HG03342 (cell line): ENCODE measurements at regions not wholly inside any gene's neighbourhood (a gene's known extent, or its start where the extent isn't known, plus 50 kb on each side); places are given as distances from the start of the nearest gene placed in this dataset.

Source experiments
- ATAC-seq: cut with Tn5 transposase; IDR thresholded peaks from one replicate; pipeline ENCODE4 v1.9.1; 2021; ENCODE audit warnings: mild to moderate bottlenecking, moderate library complexity; ENCODE audit not compliant: unreplicated experiment

DNA sequence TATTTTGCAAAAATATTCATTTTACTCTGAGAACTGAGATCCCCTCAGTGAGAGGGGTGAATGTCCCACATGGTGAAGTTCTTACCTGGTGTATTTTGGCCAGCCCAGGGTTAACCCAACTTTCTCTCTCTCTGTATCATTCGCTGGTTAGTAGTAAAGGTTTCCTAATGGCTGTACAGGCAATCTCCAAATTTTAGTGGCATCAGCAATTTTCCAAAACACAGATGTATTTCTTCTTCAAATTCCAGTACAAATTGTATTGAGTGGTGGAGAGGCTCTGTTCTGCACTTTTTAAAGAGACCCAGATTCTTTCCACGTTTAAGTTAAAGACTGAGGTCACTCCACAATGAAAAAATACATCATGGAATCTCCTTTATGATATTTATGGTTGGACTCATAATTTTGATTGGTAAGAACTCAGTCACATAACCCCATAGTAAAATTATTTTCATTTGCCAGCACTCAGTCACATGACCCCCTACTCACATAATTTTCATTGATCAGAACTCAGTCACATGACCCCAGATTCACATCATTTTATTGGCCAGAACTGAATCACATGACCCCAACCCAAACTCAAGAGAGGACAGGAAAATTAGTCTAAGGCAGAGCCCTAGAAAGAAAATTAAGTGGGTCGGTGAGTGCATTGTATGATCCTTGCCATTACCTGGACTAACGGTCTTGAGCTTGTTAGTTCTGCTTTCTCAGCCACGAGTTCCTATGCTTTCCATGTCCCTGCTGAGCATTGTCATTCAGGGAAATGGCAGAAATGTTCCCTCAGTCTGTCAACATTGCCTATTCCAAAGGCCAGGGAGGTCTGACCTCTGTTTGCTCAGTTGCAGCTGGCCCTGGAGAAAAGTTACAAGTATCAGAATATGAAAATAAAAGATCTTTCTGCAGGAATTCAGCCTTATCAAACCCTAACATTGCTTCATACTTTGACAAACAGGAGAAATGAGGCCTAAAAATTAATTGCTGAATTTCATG is 1536.2 kb downstream of the AACS start:
- ATAC-seq, result no peak

DNA sequence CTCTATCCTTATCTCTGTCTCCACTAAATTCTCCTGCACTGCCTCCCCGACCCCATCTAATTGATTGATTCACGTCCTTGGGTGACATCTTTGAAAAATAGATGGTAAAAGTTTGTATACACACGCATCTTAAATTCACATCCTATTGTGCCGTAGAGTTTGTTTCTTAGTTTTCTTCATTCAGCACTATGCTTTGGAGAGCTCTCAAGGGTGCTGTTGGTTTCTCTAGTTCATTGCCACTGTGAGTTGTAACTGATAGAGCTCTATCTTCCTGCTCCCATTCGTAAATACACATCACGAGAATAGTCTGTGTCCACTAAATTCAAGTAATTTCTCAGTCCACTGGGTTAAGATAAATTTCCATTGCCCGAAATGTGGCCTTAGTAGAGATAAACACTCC is 1537.4 kb downstream of the AACS start:
- no peak for ATAC-seq

DNA sequence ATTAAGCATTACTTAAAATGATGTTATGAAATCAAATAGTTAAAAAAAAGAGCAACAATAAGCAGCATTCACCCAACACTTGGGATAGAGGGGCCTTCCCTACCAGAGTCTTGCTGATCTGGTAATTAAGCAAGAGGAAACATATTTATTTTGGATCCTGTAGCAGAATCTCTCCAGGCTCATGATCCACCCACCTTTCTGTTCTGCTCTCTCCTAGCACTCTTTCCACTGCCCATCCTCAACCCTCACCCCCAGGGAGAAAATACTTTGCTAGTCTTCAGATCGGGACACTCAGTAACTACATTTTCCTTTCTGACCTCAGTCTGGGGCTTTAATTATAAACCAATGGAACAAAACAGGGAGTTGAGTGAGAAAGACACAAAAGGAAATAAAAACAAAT is 1541.9 kb downstream of the AACS start:
- ATAC-seq, result no peak

DNA sequence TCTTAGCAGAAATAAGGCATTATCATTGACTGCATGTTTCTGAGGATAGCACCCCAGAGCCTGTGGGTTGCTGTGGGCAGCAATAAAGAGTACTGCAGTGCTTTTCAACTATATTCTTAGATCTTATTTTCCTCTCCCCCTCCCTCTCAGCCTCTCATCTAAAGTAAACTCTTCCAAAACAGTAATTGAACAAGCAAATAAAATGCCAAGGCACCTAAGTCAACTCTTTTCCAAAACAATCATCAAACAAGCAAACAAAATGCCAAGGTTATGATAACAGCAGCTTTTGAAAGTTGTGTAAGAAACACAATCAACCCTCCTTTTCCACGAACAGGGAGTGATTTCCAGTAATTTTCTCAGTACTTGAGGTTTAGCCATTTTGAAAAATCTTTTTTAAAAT is 1542.6 kb downstream of the AACS start:
- no peak for ATAC-seq

DNA sequence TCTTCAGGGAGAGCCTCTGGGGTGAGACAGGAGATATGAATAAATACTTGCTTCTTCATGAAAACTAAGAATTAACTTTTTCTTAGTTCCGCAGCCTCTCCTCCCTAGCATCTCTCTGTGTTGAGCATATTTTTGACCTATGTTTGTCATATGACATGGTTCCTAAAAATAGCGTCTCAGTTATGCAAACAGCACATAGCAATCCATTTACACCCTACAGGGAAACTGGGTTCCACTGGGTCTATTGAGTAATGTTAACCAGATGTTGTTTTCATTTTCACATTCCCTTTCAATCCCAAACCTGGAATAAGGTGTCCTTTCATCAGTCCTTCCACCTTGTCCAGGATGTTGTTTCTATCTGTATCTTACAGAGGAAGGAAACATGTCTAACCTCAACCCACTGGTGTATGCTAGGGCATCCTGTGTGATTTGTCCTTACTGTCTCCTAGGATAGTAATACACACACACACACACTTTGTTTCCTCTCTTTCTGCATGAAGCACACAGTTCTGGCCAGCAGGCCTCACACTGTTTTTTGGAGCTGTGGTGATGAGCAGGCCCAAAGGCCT is 1543.5 kb downstream of the AACS start:
- ATAC-seq, result no peak

DNA sequence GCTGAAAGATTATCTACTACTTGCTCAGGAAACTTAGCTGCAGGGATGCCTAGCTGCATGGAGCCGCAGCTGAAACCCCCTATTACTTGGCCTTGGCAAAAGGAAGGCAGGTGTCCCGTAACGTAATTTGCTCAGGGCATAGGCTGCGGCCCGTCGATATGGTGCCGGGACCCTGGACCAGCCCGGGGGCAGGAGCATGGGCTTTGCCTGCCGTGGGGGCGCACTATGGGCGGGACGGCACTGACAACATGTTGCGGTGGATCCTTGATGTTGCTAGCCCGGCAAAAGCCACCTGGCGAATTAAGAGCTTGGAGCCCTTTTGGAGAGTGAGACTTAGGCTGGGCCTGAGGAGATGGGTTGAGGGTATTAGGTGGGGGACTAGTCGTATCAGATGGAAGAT is 1551.2 kb downstream of the AACS start:
- ATAC-seq, result no peak

DNA sequence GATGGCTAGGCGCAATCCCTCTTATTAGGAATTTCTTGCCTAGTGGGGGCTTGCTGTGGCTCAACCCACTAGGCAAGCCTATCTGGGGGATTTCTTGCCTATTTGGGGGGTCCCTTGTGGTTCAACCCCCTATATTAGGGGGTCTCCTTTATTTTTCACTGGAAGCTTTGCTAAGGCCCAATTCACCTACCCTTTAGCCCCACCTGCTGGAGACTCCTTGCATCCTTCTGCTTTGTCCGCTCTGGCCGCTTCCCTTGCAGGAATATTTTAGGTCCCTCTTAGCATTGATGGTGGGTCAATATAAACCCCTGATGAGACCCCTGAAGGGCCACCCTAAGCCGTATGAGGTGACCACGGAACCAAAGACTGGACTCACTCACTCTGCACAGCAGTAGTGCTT is 1552.1 kb downstream of the AACS start:
- ATAC-seq, result no peak

DNA sequence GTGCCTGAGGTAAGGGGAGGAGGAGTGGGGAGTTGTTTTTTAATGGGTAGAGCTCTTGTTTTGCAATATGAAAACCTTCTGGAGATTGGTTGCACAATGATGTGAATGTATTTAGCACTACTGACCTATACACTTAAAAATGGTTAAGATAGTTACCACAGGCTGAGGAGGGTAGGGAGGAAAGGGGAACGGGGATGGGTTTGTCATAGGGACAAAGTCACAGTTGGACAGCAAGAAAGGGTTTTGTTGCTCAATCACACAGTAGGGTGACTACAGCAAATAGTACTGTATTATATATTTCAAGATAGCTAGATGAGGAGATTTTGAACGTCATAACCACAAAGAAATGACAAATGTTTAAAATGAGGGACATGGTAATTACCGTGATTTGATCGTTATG is 1562.4 kb downstream of the AACS start:
- no peak for ATAC-seq

DNA sequence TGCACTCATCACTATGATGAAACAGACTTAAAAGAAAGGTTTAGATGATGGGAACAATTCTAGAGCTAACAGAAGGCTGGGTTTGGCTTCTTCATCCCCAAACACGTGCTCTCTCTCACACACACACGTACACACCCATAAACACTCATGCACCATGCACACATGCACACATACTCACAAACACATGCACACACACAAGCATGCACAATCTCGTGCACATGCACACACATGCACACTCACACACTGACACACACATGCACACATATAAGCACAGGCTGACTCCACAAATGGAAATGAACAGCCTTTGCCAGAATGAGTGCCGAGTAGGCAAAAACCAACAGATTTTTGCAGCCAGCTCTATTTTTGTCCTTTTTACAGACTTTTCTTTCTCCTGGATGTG is 1571.6 kb downstream of the AACS start:
- ATAC-seq, result no peak

DNA sequence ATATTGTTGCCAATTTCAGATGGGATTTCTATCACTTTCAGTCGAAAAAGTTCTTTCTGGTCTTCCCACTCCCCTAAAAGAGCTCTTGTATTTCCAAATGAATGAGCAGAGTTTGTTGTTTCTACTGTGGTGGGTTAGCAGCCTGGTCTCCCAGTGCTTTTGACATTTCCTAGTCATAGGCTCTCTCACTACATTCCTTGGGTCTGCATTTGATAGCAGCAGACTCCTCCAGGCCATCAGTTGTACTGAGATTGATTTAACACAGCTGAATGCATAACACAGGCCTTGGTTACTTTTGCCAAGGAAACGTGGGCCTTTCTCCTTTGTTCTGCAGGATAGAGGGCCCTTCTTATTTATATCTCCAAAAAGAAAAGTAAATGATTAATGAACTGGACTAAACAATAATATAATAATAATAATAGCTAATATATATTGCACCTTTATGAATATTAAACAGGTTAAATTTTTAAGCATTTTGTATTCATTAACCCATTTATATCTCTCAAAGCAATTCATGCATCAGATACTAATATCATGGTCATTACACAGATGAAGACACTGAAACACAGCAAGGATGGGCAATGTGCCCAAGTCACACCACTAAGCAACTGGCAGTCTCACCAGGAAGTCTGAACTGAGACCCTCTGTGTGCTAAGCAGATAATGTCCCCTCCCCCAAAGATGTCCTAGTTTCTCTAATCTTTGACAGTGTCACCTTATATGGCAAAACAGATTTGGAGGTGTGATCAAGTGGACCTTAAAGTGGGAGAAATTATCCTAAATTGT is 1579.2 kb downstream of the AACS start:
- ATAC-seq, result no peak

DNA sequence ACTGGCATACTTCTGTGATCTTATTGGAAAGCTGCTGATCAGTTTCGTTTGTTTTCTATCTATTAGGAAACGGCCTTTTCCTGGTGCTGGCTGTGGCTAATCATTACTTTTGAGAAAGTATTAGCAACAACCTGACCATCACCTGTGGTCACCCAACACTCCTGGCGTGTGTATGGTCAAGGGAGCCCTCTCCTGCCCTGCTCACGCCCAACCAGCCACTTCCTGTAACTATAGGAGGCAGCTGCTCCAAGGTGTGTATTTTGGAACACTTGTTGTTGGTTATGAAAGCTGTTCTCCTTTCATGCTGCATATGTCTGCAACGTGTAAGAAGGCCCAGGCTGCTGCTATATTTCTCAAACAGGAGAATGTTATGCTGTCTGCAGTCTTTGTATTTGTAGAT is 1582.8 kb downstream of the AACS start:
- no peak for ATAC-seq

DNA sequence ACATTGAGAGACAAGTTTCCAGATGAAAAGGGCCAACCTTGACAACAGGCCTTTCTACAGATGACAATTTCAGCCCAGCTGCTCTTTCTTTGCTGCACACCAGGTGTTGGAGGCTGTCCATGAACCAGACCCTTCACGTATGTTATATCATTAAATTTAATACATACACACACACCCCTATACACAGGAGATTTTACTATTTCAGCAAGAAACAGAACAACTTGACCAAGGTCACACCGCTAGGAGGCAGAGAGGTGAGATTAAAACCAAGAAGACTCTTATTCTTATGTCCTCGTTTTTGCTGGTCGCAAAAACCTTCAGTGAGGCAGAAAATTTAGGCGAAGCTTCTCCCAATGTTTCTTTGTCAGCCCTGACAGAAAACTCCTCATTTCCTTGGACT is 1585.9 kb downstream of the AACS start:
- ATAC-seq, result no peak

DNA sequence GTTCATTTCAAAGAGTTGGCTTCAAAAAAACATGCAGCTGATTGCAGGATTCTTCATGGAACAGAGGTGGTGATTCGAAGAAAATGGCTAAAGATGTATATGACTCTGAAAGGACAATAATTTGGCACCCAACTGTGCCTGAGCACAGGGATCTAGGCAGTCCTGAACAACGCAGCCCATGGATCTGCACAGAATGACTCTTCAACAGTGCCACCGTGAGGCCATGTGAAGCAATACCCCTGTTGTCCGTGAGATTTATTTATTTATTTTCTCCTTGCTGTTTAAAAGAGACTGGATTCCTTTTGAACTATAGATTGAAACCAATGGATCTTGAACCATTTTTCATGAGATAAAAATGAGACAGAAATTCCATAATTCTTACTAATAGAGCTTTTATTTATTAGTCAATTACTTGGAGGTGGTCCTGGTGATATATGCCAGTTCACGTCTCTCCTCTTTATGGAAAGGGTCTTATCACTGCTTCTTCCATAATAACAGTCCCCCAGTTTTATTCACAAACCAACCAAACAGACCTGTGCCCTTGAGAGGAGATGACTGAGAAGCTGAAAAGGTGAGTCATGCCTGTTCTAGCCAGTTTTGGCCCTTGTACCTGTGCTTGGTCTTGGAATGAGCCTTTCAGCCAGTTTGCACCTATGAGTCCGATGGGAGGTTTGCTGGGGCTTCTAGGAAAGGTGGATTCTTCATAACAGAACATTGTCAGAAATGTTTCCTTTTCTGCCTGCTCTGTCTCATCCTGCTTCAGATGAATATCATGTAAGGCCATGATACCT is 1598.3 kb downstream of the AACS start:
- no peak for ATAC-seq

DNA sequence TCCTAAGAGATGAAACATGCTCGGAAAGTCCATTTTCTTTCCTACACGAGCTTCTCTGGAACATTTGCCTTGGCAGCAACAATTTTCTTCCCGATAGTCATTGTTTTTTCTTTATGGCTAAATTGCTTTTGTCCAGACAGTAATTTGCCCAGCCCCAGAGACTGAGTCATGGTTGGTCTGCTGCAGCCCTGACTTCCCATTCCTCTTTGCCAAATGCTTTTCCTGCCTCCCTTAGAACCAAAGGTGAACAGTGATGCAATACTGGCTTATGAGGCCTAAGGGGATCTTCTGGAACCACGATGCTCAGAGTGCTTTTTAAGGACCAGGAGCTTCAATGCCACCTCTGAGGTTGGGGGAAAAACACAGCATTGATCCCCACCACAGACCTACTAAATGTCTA is 1599.6 kb upstream of the TMEM132C start:
- no peak for ATAC-seq

DNA sequence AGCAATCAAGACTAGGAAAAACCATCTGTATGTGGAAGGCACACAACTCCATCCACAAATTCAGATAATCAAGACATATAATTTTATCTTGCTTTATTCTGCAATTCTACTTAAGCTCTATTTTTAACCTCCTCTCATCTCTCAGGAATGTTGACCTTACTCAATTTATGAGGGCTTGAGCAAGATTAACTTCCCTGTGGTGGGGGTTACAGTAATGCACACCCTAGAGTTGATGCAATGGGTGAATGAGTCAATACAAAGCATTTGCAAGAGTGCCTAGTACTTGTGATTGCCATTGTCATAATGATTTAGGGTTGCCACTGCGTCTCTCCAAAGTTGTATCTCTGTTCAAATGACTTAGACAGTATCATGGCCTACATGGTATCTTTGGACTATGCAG is 1598.4 kb upstream of the TMEM132C start:
- no peak for ATAC-seq

DNA sequence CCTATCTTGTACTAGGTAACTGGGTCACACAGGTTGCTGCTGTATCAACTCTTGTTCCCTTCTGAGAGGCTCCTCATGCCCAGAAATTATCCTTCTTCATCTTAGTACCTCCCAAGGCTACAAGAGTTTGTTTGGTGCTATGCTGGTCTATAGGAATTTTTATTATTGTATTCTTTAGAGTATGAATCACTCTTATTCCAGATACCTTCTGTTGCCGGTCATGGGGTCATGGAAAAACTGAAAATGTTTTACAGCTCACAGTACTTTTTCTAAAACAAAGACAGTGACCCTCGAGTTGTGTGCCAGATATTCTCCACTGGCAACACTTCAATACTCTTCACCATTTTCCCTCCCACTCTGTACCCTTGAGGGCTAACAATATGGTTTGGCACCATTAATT is 1598.0 kb upstream of the TMEM132C start:
- ATAC-seq, result no peak

DNA sequence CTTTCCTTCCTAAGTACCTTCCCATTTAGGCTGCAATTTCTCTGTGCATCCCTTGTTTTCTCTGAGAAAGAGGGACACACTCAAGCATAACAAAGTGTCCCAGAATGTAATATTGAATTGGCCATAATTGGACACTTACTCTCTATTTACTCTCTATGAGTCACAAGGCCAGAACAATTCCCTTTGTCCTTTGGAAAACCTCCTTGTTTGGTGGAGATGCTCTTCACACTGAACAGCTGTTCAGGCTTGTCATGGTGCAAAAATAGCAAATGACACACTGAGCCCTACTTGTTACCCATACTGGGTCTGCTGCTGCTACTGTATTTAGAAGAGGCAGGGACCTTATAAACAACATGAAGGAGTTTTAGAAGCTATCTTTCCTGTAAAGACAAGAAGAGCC is 1590.5 kb upstream of the TMEM132C start:
- no peak for ATAC-seq

DNA sequence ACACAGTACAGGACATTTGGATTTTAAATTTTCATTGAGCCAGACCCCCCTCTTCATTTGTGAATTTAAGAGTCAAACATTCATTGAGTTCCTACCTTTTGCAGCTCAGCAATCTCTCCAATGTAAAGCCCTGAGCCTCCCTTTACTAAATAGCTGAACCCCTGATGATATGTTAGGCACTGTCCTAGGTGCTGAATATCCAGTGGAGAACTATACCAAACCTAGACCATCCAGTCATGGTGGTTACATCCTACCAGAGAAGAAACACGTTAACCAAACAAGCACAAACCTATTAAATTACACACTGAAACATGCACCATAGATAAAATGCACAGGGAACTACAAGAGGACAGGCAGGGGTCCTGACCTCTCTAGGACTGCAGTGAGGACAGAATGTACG is 1585.3 kb upstream of the TMEM132C start:
- ATAC-seq, result no peak

DNA sequence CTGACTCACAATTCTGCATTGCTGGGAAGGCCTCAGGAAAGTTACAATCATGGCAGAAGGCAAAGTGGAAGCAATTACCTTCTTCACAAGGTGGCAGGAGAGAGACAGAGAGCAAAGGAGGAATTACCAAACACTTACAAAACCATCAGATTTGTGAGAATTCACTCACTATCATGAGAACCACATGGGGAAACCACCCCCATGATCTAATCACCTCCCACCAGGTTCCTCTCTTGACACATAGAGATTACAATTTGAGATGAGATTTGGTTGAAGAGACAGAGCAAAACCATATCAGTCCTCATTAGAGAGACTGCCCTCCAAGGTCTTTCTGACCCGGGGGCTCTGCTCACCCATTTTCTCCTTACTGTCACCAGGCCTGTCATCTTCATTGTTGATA is 1582.3 kb upstream of the TMEM132C start:
- ATAC-seq, result no peak

DNA sequence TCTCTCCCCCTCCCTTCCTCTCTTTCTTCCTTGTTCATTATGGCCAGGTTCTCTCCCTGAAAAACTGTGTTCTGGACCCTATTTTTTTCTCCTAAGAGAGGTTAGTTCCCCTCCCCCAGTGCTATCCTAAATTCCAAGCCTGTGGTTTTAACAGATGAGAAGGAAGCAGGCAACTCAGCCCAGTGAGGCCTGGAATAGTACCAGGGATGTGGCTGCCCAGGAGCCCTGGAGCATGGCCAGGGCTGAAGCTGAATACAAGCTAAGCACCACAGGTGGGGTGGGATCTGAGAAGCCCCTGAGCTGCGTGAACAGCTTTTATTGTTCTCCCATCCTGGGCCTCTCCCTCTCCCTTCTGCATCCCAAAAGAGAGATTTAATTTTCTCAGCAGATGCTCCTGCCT is 1581.3 kb upstream of the TMEM132C start:
- no peak for ATAC-seq

DNA sequence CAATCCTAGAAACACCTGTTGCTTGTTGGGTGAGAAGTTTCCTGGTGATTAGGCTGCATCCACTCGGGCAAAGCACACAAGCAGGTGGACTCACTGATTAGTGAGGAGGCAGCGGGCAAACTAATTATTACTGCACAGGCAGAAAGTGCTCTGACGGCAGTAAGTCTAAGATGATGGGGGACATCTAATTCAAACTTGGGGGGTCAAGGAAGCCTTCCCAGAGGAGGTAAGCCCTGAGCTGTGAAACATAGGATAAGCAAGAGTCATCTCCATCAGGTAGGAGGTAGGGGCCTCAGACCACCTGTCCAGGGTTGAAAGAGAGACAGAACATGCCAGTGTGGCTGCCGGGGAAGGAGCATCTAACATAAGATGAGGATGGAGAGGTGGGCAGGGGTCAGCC is 1578.4 kb upstream of the TMEM132C start:
- no peak for ATAC-seq
